ENCODE measurements at regions not wholly inside any gene's neighbourhood (a gene's known extent, or its start where the extent isn't known, plus 50 kb on each side); places are given as distances from the start of the nearest gene placed in this dataset.

DNA sequence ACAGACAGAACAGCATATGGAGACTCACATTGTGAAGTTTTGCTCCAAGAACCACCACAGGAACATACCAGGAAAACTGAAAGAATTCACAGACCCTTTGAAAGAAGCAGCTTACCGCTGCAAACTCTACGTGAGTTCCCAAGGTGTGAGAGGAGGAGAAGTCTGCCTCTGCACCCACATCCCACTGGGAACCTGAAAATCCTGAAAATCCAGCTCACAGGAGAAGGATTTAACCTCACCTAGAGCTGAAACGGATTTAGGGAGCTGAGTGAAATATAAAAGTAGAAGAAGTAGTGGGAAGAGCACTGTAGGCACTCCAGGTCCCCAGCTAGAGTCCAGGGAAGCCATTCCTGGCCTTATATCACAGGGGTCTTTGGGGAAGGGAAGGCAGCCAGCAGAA lies 80.0 kb downstream of the FHIP1A start:
- no peak for TF ChIP-seq EZH2 (IDR thresholded peaks at IDR 0.05; ENCODE audit: borderline replicate concordance, low read depth, low read length, poor library complexity, severe bottlenecking)
- TF ChIP-seq, protein P1, sequence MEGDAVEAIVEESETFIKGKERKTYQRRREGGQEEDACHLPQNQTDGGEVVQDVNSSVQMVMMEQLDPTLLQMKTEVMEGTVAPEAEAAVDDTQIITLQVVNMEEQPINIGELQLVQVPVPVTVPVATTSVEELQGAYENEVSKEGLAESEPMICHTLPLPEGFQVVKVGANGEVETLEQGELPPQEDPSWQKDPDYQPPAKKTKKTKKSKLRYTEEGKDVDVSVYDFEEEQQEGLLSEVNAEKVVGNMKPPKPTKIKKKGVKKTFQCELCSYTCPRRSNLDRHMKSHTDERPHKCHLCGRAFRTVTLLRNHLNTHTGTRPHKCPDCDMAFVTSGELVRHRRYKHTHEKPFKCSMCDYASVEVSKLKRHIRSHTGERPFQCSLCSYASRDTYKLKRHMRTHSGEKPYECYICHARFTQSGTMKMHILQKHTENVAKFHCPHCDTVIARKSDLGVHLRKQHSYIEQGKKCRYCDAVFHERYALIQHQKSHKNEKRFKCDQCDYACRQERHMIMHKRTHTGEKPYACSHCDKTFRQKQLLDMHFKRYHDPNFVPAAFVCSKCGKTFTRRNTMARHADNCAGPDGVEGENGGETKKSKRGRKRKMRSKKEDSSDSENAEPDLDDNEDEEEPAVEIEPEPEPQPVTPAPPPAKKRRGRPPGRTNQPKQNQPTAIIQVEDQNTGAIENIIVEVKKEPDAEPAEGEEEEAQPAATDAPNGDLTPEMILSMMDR (conservative IDR thresholded peaks at IDR 0.05; ENCODE audit: low read depth, low read length) = no peak

Data from A673 (cell line).